IMR-90 (cell line): ENCODE measurements at regions not wholly inside any gene's neighbourhood (a gene's known extent, or its start where the extent isn't known, plus 50 kb on each side); places are given as distances from the start of the nearest gene placed in this dataset.

Source experiments
- ATAC-seq: fragments of 200-7000 bp; cut with Tn5 transposase; 2 replicates; pipeline ENCODE4 v1.9.1; 2020; ENCODE audit warnings: low read depth, mild to moderate bottlenecking, moderate library complexity
- BruUV-seq: library from RNA; stranded (reverse); fragments of 400-500 nt; replicated peaks from 2 replicates; lab custom pipeline; 2021; lab: Mats Ljungman, UMichigan
- CTCF ChIA-PET: fragments of 300-600 bp; formaldehyde crosslinking; extraction: SDS; loops from one replicate; lab custom pipeline; 2021; ENCODE audit warnings: antibody characterized with exemption; lab: Yijun Ruan, JAX
- POLR2A ChIA-PET: fragments of 300-600 bp; sonication (Branson Sonifier 250); formaldehyde crosslinking; loops from one replicate; lab custom pipeline; 2022; ENCODE audit warnings: antibody characterized with exemption; ENCODE audit not compliant: unreplicated experiment; lab: Charles Lee
- DNase-seq: peaks from one replicate; pipeline ENCODE4 v3.0.0; 2013
- H2AFZ ChIP-seq: replicated peaks from 2 replicates; pipeline ENCODE3; 2013; ENCODE audit warnings: low read length, mild to moderate bottlenecking; ENCODE audit not compliant: poor library complexity
- H2AK5ac ChIP-seq: 2 replicates; pipeline ENCODE4 v1.6.1; 2013; ENCODE audit warnings: low read depth, low read length, inconsistent platforms
- H2AK9ac ChIP-seq: replicated peaks from 2 replicates; pipeline ENCODE3; 2013; ENCODE audit warnings: mild to moderate bottlenecking, low read depth, low read length, moderate library complexity; ENCODE audit not compliant: poor library complexity
- H2BK120ac ChIP-seq: 2 replicates; pipeline ENCODE4 v1.6.1; 2013; ENCODE audit warnings: low read depth, low read length, inconsistent platforms
- H2BK15ac ChIP-seq: 3 replicates; pipeline ENCODE4 v1.6.1; 2013; ENCODE audit warnings: low read depth, low read length, inconsistent platforms
- H2BK20ac ChIP-seq: 2 replicates; pipeline ENCODE4 v1.6.1; 2013; ENCODE audit warnings: low read depth, mild to moderate bottlenecking, inconsistent platforms, low read length, moderate library complexity
- H2BK5ac ChIP-seq: 2 replicates; pipeline ENCODE4 v1.6.1; 2013; ENCODE audit warnings: mild to moderate bottlenecking, low read depth, low read length, inconsistent platforms; ENCODE audit not compliant: poor library complexity, severe bottlenecking
- H3K14ac ChIP-seq: replicated peaks from 2 replicates; pipeline ENCODE4 v1.6.1; 2013; ENCODE audit warnings: low read depth, low read length, inconsistent platforms
- H3K18ac ChIP-seq: 2 replicates; pipeline ENCODE4 v1.6.1; 2013; ENCODE audit warnings: low read depth, low read length, control low read depth
- H3K23ac ChIP-seq: 2 replicates; pipeline ENCODE4 v1.6.1; 2013; ENCODE audit warnings: low read depth, low read length, inconsistent platforms
- H3K27ac ChIP-seq: 2 replicates; pipeline ENCODE4 v1.5.1; 2013; ENCODE audit warnings: mild to moderate bottlenecking, control low read depth, low read length; ENCODE audit not compliant: insufficient read depth
- H3K27me3 ChIP-seq: 2 replicates; pipeline ENCODE4 v1.6.1; 2013; ENCODE audit warnings: low read length; ENCODE audit not compliant: control insufficient read depth, insufficient read depth
- H3K36me3 ChIP-seq: 2 replicates; pipeline ENCODE4 v1.6.1; 2013; ENCODE audit warnings: low read length, mixed read lengths; ENCODE audit not compliant: control insufficient read depth, insufficient read depth
- H3K4ac ChIP-seq: 2 replicates; pipeline ENCODE4 v1.6.1; 2013; ENCODE audit warnings: low read depth, low read length, inconsistent platforms
- H3K4me1 ChIP-seq: 2 replicates; pipeline ENCODE4 v1.6.1; 2013; ENCODE audit warnings: low read length, mixed read lengths; ENCODE audit not compliant: control insufficient read depth, insufficient read depth
- H3K4me2 ChIP-seq: 2 replicates; pipeline ENCODE4 v1.6.1; 2013; ENCODE audit warnings: low read depth, mild to moderate bottlenecking, control low read depth, low read length, moderate library complexity
- H3K4me3 ChIP-seq: 2 replicates; pipeline ENCODE4 v1.5.1; 2013; ENCODE audit warnings: low read depth, mild to moderate bottlenecking, control low read depth, low read length, moderate library complexity; ENCODE audit not compliant: insufficient read depth
- H3K56ac ChIP-seq: 2 replicates; pipeline ENCODE4 v1.6.1; 2013; ENCODE audit warnings: low read length, inconsistent platforms; ENCODE audit not compliant: insufficient read depth; ENCODE audit errors: extremely low read depth
- H3K79me1 ChIP-seq, 2 experiments: 2 replicates each; pipeline ENCODE4 v1.6.1; 2013; ENCODE audit warnings: low read length in 2 of 2, inconsistent platforms in 1 of 2, low read depth in 1 of 2
- H3K9ac ChIP-seq: 2 replicates; pipeline ENCODE4 v1.6.1; 2013; ENCODE audit warnings: low read depth, low read length, control low read depth
- H3K9me1 ChIP-seq: 2 replicates; pipeline ENCODE4 v1.6.1; 2013; ENCODE audit warnings: low read length, inconsistent platforms; ENCODE audit not compliant: insufficient read depth
- H3K9me3 ChIP-seq: 2 replicates; pipeline ENCODE4 v1.6.1; 2013; ENCODE audit warnings: low read length; ENCODE audit not compliant: control insufficient read depth, insufficient read depth
- H4K20me1 ChIP-seq: 2 replicates; pipeline ENCODE4 v1.6.1; 2013; ENCODE audit warnings: low read length, inconsistent platforms; ENCODE audit not compliant: insufficient read depth
- H4K5ac ChIP-seq: 2 replicates; pipeline ENCODE4 v1.6.1; 2013; ENCODE audit warnings: mild to moderate bottlenecking, low read depth, low read length, control low read depth
- H4K8ac ChIP-seq, 2 experiments: 2 replicates each; pipeline ENCODE4 v1.6.1; 2013; ENCODE audit warnings: low read depth in 2 of 2, low read length in 2 of 2, control low read depth in 1 of 2, inconsistent platforms in 1 of 2
- H4K91ac ChIP-seq: 2 replicates; pipeline ENCODE4 v1.6.1; 2013; ENCODE audit warnings: low read depth, low read length, inconsistent platforms; ENCODE audit not compliant: insufficient read depth
- BHLHE40 ChIP-seq: fragments of 150-350 bp; IDR thresholded peaks from 2 replicates; pipeline ENCODE4 v1.6.1; 2016; ENCODE audit warnings: mild to moderate bottlenecking, low read depth, low read length
- RFX5 ChIP-seq: IDR thresholded peaks from 2 replicates; pipeline ENCODE4 v1.8.0; 2012; ENCODE audit warnings: low read depth, mild to moderate bottlenecking, low read length, moderate library complexity
- WGBS, 2 experiments: methylation state at CpG; one replicate each; pipeline versions ENCODE4 v1.1.5 to v1.1.7; 2013; ENCODE audit warnings: missing lambda C conversion rate in 2 of 2; ENCODE audit not compliant: insufficient read length in 1 of 2; ENCODE audit errors: extremely low coverage in 2 of 2; 5-methylcytosine and 5-hydroxymethylcytosine counted together
- dilution Hi-C: fragments of 300-500 bp; cut with HindIII; formaldehyde crosslinking; loops from one replicate; pipeline ENCODE4 v1.14.3; 2018; ENCODE audit warnings: low sequenced_read_pairs; ENCODE audit not compliant: unreplicated experiment
- in situ Hi-C: fragments of 300-500 bp; cut with MboI; formaldehyde crosslinking; loops from 3 replicates; pipeline ENCODE4 v1.14.3; 2019; ENCODE audit warnings: low sequenced_read_pairs, inconsistent platforms, mixed read lengths
- intact Hi-C: fragments of 100-400 bp; cut with micrococcal nuclease; formaldehyde crosslinking; loops from 2 replicates; pipeline ENCODE4 v1.10.0; 2022

- DNase-seq, result peak; percentile 55
- H3K4me2 ChIP-seq, result no peak overlapping the region
Measured at GRCh38 chr12:105738051-105738450, 400.7 kb downstream of the NUAK1 start.

More at GRCh38 chr12:105738051-105738450, 400.7 kb downstream of the NUAK1 start:
- no peaks in the 10 kb centered on the region; the same call in 1 of the 2 replicates for H3K27me3 ChIP-seq
- TF ChIP-seq BHLHE40 (peak; percentile 61; the same call in 1 of the 2 replicates), RFX5 (no peak)
- H4K5ac ChIP-seq, result no peak overlapping the region
- no peaks in the 10 kb centered on the region for H3K9me3 ChIP-seq
- H2BK15ac ChIP-seq, result no peak overlapping the region
- intact Hi-C loops (no loop called here), dilution Hi-C loops (no loop called here), in situ Hi-C loops (no loop called here)
- WGBS, 2 experiments, result no CpG with 5 or more reads among the region's 9 CpGs
- H3K4me3 ChIP-seq, result no peak overlapping the region
- POLR2A ChIA-PET, result no interaction called here
- H3K14ac ChIP-seq, result no peak overlapping the region
- H3K23ac ChIP-seq, result no peak overlapping the region
- no peak overlapping the region for H3K56ac ChIP-seq
- no peak overlapping the region for H2AK5ac ChIP-seq
- no peak overlapping the region for H3K9ac ChIP-seq
- no TSS peak for BruUV-seq
- no peak overlapping the region for H3K4ac ChIP-seq
- peaks cover 2% of the 10 kb centered on the region; the same call in 1 of the 2 replicates for H3K4me1 ChIP-seq
- H2AFZ ChIP-seq, result peak overlapping the region; percentile 53
- CTCF ChIA-PET, result no interaction called here
- no peaks in the 10 kb centered on the region for H3K79me1 ChIP-seq
- H4K20me1 ChIP-seq, result no peaks in the 10 kb centered on the region
- H3K36me3 ChIP-seq, result no peaks in the 10 kb centered on the region
- H2AK9ac ChIP-seq, result no peak overlapping the region
- H2BK120ac ChIP-seq, result peak overlapping the region; percentile 31; the same call in 1 of the 2 replicates
- H2BK5ac ChIP-seq, result no peak overlapping the region
- no peak overlapping the region for H2BK20ac ChIP-seq
- H3K9me1 ChIP-seq, result peaks cover 6% of the 10 kb centered on the region; the same call in 1 of the 2 replicates
- peak overlapping the region; percentile 4 to 47; a peak in 1 of 4 replicates for H4K8ac ChIP-seq
- no peak overlapping the region for H3K27ac ChIP-seq
- H3K18ac ChIP-seq, result no peak overlapping the region
- no peak overlapping the region for H4K91ac ChIP-seq
- peak; percentile 69 for ATAC-seq
